Skin epidermis (tissue), 12 donors: ENCODE measurements at regions not wholly inside any gene's neighbourhood (a gene's known extent, or its start where the extent isn't known, plus 50 kb on each side); places are given as distances from the start of the nearest gene placed in this dataset.
"Not testable (repeated sequence)": the region's sequence is repeated elsewhere in the genome, so short reads cannot be mapped to it uniquely, and the experiment has no call there.

Experiments used
- H3K27ac ChIP-seq, 21 experiments: fragments of 200-600 bp; sonication (generic) in 11 of 21; one replicate each; pipeline ENCODE4 v1.5.0; 2020; ENCODE audit warnings: mild to moderate bottlenecking in 3 of 21, inconsistent platforms in 2 of 21, moderate library complexity in 2 of 21
- H3K4me3 ChIP-seq, 7 experiments: fragments of 200-600 bp; sonication (generic) in 2 of 7; one replicate each; pipeline ENCODE4 v1.5.0; 2020; ENCODE audit warnings: inconsistent platforms in 2 of 7, mild to moderate bottlenecking in 2 of 7, moderate library complexity in 1 of 7

GRCh38 chr22:48065892-48066291, 1303.4 kb downstream of the TBC1D22A start:
- H3K4me3 ChIP-seq = no peak overlapping the region
- H3K27ac ChIP-seq = no peak overlapping the region

GRCh38 chr22:48061726-48062125, 1299.3 kb downstream of the TBC1D22A start:
- Histone ChIP-seq H3K27ac (no peak overlapping the region), H3K4me3 (no peak overlapping the region)

GRCh38 chr22:48060266-48060665, 1297.8 kb downstream of the TBC1D22A start:
- H3K27ac ChIP-seq = no peak overlapping the region

GRCh38 chr22:48059521-48059920, 1297.1 kb downstream of the TBC1D22A start:
- H3K27ac ChIP-seq, H3K4me3 ChIP-seq: not testable (repeated sequence)

More at GRCh38 chr22:48060266-48060665, 1297.8 kb downstream of the TBC1D22A start:
- no peak overlapping the region for H3K4me3 ChIP-seq

GRCh38 chr22:48057116-48057835, 1294.8 kb downstream of the TBC1D22A start:
- H3K4me3 ChIP-seq = no peak overlapping the region
- no peak overlapping the region for H3K27ac ChIP-seq

- Histone ChIP-seq H3K4me3 (no peak overlapping the region), H3K27ac (no peak overlapping the region)
Measured at GRCh38 chr22:48055827-48056226, 1293.4 kb downstream of the TBC1D22A start.

GRCh38 chr22:48055185-48055584, 1292.7 kb downstream of the TBC1D22A start:
- Histone ChIP-seq H3K4me3 (no peak overlapping the region), H3K27ac (no peak overlapping the region)

- H3K27ac ChIP-seq = no peak overlapping the region
- no peak overlapping the region for H3K4me3 ChIP-seq
Measured at GRCh38 chr22:48054596-48054995, 1292.1 kb downstream of the TBC1D22A start.

- Histone ChIP-seq H3K4me3 (no peak overlapping the region), H3K27ac (no peak overlapping the region)
Measured at GRCh38 chr22:48053973-48054372, 1291.5 kb downstream of the TBC1D22A start.

GRCh38 chr22:48053486-48053885, 1291.0 kb downstream of the TBC1D22A start:
- H3K4me3 ChIP-seq = no peak overlapping the region

GRCh38 chr22:48052621-48052890, 1290.1 kb downstream of the TBC1D22A start:
- Histone ChIP-seq H3K27ac (no peak overlapping the region), H3K4me3 (no peak overlapping the region)

More at GRCh38 chr22:48053486-48053885, 1291.0 kb downstream of the TBC1D22A start:
- H3K27ac ChIP-seq = no peak overlapping the region

- no peak overlapping the region for H3K27ac ChIP-seq
- no peak overlapping the region for H3K4me3 ChIP-seq
Measured at GRCh38 chr22:48051796-48052620, 1289.6 kb downstream of the TBC1D22A start.

- Histone ChIP-seq H3K4me3 (no peak overlapping the region), H3K27ac (no peak overlapping the region)
Measured at GRCh38 chr22:48050836-48051235, 1288.4 kb downstream of the TBC1D22A start.

GRCh38 chr22:48049116-48049515, 1286.7 kb downstream of the TBC1D22A start:
- H3K4me3 ChIP-seq = no peak overlapping the region
- H3K27ac ChIP-seq = no peak overlapping the region

- H3K4me3 ChIP-seq = no peak overlapping the region
- no peak overlapping the region for H3K27ac ChIP-seq
Measured at GRCh38 chr22:48047722-48048500, 1285.5 kb downstream of the TBC1D22A start.

GRCh38 chr22:48045369-48045768, 1282.9 kb downstream of the TBC1D22A start:
- H3K4me3 ChIP-seq = no peak overlapping the region
- H3K27ac ChIP-seq = no peak overlapping the region

GRCh38 chr22:48044487-48045060, 1282.1 kb downstream of the TBC1D22A start:
- no peak overlapping the region for H3K27ac ChIP-seq
- H3K4me3 ChIP-seq = no peak overlapping the region

- H3K4me3 ChIP-seq = no peak overlapping the region
- H3K27ac ChIP-seq = no peak overlapping the region
Measured at GRCh38 chr22:48043581-48043980, 1281.1 kb downstream of the TBC1D22A start.

- H3K27ac ChIP-seq = no peak overlapping the region
- H3K4me3 ChIP-seq = no peak overlapping the region
Measured at GRCh38 chr22:48042621-48043395, 1280.4 kb downstream of the TBC1D22A start.
